HEK293 (cell line): ENCODE measurements at regions not wholly inside any gene's neighbourhood (a gene's known extent, or its start where the extent isn't known, plus 50 kb on each side); places are given as distances from the start of the nearest gene placed in this dataset.

Experiments
- CTCF ChIA-PET: fragments of 350-600 bp; formaldehyde crosslinking; extraction: SDS; loops from one replicate; lab custom pipeline; 2021; ENCODE audit warnings: antibody characterized with exemption; lab: Yijun Ruan, JAX
- POLR2A ChIA-PET: fragments of 300-600 bp; formaldehyde crosslinking; extraction: SDS; loops from one replicate; lab custom pipeline; 2020; ENCODE audit warnings: antibody characterized with exemption, inconsistent platforms; lab: Yijun Ruan, JAX
- H3K27ac ChIP-seq: fragments of 200-500 bp; sonication (Bioruptor generic); 2 replicates; pipeline ENCODE4 v1.5.1; 2014; ENCODE audit warnings: low read depth, low read length, control low read depth, inconsistent platforms; ENCODE audit errors: extremely low read depth
- H3K36me3 ChIP-seq, 2 experiments: fragments of 200-500 bp in 1 of 2; sonication (Bioruptor generic) in 1 of 2; 1 replicate in 1 of 2; 2 replicates in 1 of 2; pipeline ENCODE4 v1.5.1; 2014 to 2017; ENCODE audit warnings: inconsistent platforms in 2 of 2, low read length in 2 of 2; ENCODE audit not compliant: control insufficient read depth in 2 of 2, insufficient read depth in 1 of 2
- H3K4me1 ChIP-seq: fragments of 200-500 bp; sonication (Bioruptor generic); 2 replicates; pipeline ENCODE4 v1.5.1; 2014; ENCODE audit warnings: mild to moderate bottlenecking, low read length, inconsistent platforms; ENCODE audit not compliant: control insufficient read depth, insufficient read depth
- H3K4me3 ChIP-seq: 2 replicates; pipeline ENCODE4 v1.5.1; 2011; ENCODE audit warnings: low read depth, mild to moderate bottlenecking, control low read depth, low read length, moderate library complexity
- H3K9me3 ChIP-seq: fragments of 200-500 bp; sonication (Bioruptor generic); 2 replicates; pipeline ENCODE4 v1.5.1; 2014; ENCODE audit warnings: low read depth, low read length, inconsistent platforms; ENCODE audit not compliant: control insufficient read depth, insufficient read depth
- HIC1 ChIP-seq: fragments of 450-650 bp; formaldehyde crosslinking; IDR thresholded peaks from 2 replicates; pipeline ENCODE4 v1.5.1; 2016; ENCODE audit warnings: missing biosample characterization, missing genetic modification characterization
- KLF8 ChIP-seq: fragments of 450-650 bp; formaldehyde crosslinking; IDR thresholded peaks from 2 replicates; pipeline ENCODE4 v1.5.1; 2016; ENCODE audit warnings: missing biosample characterization, missing genetic modification characterization
- MYNN ChIP-seq: fragments of 450-650 bp; formaldehyde crosslinking; IDR thresholded peaks from 2 replicates; pipeline ENCODE4 v1.5.1; 2016; ENCODE audit warnings: missing biosample characterization, missing genetic modification characterization, borderline replicate concordance
- REST ChIP-seq: fragments of 450-650 bp; formaldehyde crosslinking; IDR thresholded peaks from 2 replicates; pipeline ENCODE4 v1.5.1; 2016; ENCODE audit warnings: missing biosample characterization, missing genetic modification characterization
- SCRT1 ChIP-seq: fragments of 450-650 bp; formaldehyde crosslinking; IDR thresholded peaks from 2 replicates; pipeline ENCODE4 v1.5.1; 2016; ENCODE audit warnings: missing biosample characterization, missing genetic modification characterization, borderline replicate concordance
- TSHZ1 ChIP-seq: fragments of 450-650 bp; formaldehyde crosslinking; IDR thresholded peaks from 2 replicates; pipeline ENCODE4 v1.5.1; 2016; ENCODE audit warnings: missing biosample characterization, missing genetic modification characterization, borderline replicate concordance
- ZBTB44 ChIP-seq: fragments of 450-650 bp; IDR thresholded peaks from 2 replicates; pipeline ENCODE4 v1.5.1; 2018; ENCODE audit warnings: missing biosample characterization, mild to moderate bottlenecking, missing genetic modification characterization
- ZNF175 ChIP-seq: fragments of 450-650 bp; formaldehyde crosslinking; IDR thresholded peaks from 2 replicates; pipeline ENCODE4 v1.5.1; 2016; ENCODE audit warnings: missing biosample characterization, missing genetic modification characterization
- ZNF350 ChIP-seq: fragments of 450-650 bp; formaldehyde crosslinking; IDR thresholded peaks from 2 replicates; pipeline ENCODE4 v1.5.0; 2017; ENCODE audit warnings: missing biosample characterization, mild to moderate bottlenecking, missing genetic modification characterization
- ZNF362 ChIP-seq: fragments of 450-650 bp; formaldehyde crosslinking; IDR thresholded peaks from 2 replicates; pipeline ENCODE4 v1.5.1; 2016; ENCODE audit warnings: missing biosample characterization, missing genetic modification characterization
- ZNF404 ChIP-seq: fragments of 450-650 bp; formaldehyde crosslinking; IDR thresholded peaks from 2 replicates; pipeline ENCODE4 v1.5.1; 2017; ENCODE audit warnings: missing biosample characterization, missing genetic modification characterization
- ZNF416 ChIP-seq: fragments of 450-650 bp; formaldehyde crosslinking; IDR thresholded peaks from 2 replicates; pipeline ENCODE4 v1.5.1; 2016; ENCODE audit warnings: missing biosample characterization, missing genetic modification characterization
- ZNF518A ChIP-seq: fragments of 450-650 bp; formaldehyde crosslinking; conservative IDR thresholded peaks from 2 replicates; pipeline ENCODE4 v1.5.1; 2016; ENCODE audit warnings: low read depth, missing biosample characterization, missing genetic modification characterization
- ZNF596 ChIP-seq: fragments of 450-650 bp; IDR thresholded peaks from 2 replicates; pipeline ENCODE4 v1.5.0; 2018; ENCODE audit warnings: missing biosample characterization, mild to moderate bottlenecking, missing genetic modification characterization, moderate library complexity
- ZNF624 ChIP-seq: fragments of 450-650 bp; formaldehyde crosslinking; IDR thresholded peaks from 2 replicates; pipeline ENCODE4 v1.5.1; 2017; ENCODE audit warnings: missing biosample characterization, missing genetic modification characterization
- ZNF629 ChIP-seq: fragments of 450-650 bp; formaldehyde crosslinking; IDR thresholded peaks from 2 replicates; pipeline ENCODE4 v1.5.1; 2017; ENCODE audit warnings: missing biosample characterization, missing genetic modification characterization
- ZNF76 ChIP-seq: fragments of 450-650 bp; formaldehyde crosslinking; IDR thresholded peaks from 2 replicates; pipeline ENCODE4; 2016; ENCODE audit warnings: low read depth, missing biosample characterization, missing genetic modification characterization, borderline replicate concordance
- ZNF830 ChIP-seq: fragments of 450-650 bp; IDR thresholded peaks from 2 replicates; pipeline ENCODE4 v1.5.0; 2018; ENCODE audit warnings: missing biosample characterization, missing genetic modification characterization, low read depth, mild to moderate bottlenecking, moderate library complexity

- TF ChIP-seq ZBTB44 (tag by site-specific recombination) (no peak), ZNF362 (no peak), ZNF518A (tag by site-specific recombination) (no peak), HIC1 (no peak), KLF8 (tag by site-specific recombination) (no peak), MYNN (tag by site-specific recombination) (no peak)
- H3K27ac ChIP-seq = no peak overlapping the region
- POLR2A ChIA-PET = no interaction called here
- no peak overlapping the region for H3K4me3 ChIP-seq
- H3K36me3 ChIP-seq = no peaks in the 10 kb centered on the region
- no peaks in the 10 kb centered on the region for H3K4me1 ChIP-seq
- no peaks in the 10 kb centered on the region for H3K9me3 ChIP-seq
- CTCF ChIA-PET = no interaction called here
These were observed 1142.3 kb upstream of the CELF2 start for GRCh38 chr10:9875353-9875752.

- POLR2A ChIA-PET = no interaction called here
- Histone ChIP-seq H3K36me3 (no peaks in the 10 kb centered on the region), H3K4me3 (no peak overlapping the region), H3K27ac (no peak overlapping the region), H3K9me3 (no peaks in the 10 kb centered on the region), H3K4me1 (no peaks in the 10 kb centered on the region)
- CTCF ChIA-PET = no interaction called here
- TF ChIP-seq ZNF596 (tag by site-specific recombination) (no peak), ZNF830 (tag by site-specific recombination) (no peak), ZNF76 (no peak), ZNF416 (no peak), REST (tag by site-specific recombination) (no peak), TSHZ1 (tag by site-specific recombination) (no peak), ZNF350 (no peak), ZNF624 (tag by site-specific recombination) (no peak), ZNF175 (tag by site-specific recombination) (no peak), ZNF629 (tag by site-specific recombination) (no peak), SCRT1 (tag by site-specific recombination) (no peak), ZNF404 (tag by site-specific recombination) (no peak)
These were observed 1139.7 kb upstream of the CELF2 start for GRCh38 chr10:9877978-9878377.
